Uterus (tissue), 3 donors: ENCODE measurements at regions not wholly inside any gene's neighbourhood (a gene's known extent, or its start where the extent isn't known, plus 50 kb on each side); places are given as distances from the start of the nearest gene placed in this dataset.

Experiments
- DNase-seq, 2 donors: peaks; one replicate each; pipeline ENCODE4 v3.0.0-alpha.2; 2019 to 2020
- H3K27ac ChIP-seq, 2 donors: fragments of 200-600 bp; sonication (generic); 1 replicate in 1 of 2; 2 replicates in 1 of 2; pipeline ENCODE4 v1.5.1; 2016 to 2018
- H3K27me3 ChIP-seq, 2 donors: fragments of 200-600 bp; sonication (generic); one replicate each; pipeline ENCODE4 v1.5.1; 2018 to 2019; ENCODE audit warnings: control low read depth in 1 of 2
- H3K36me3 ChIP-seq, 2 donors: fragments of 200-600 bp; sonication (generic); one replicate each; pipeline ENCODE4 v1.5.1; 2019; ENCODE audit warnings: control low read depth in 1 of 2
- H3K4me1 ChIP-seq, 2 donors: fragments of 200-600 bp; sonication (generic); one replicate each; pipeline ENCODE4 v1.5.1; 2018 to 2019; ENCODE audit warnings: control low read depth in 1 of 2
- H3K4me3 ChIP-seq, 2 donors: fragments of 200-600 bp; sonication (generic); 1 replicate in 1 of 2; 2 replicates in 1 of 2; pipeline ENCODE4 v1.5.1; 2018 to 2019; ENCODE audit warnings: mild to moderate bottlenecking in 1 of 2
- H3K9me3 ChIP-seq, 2 donors: fragments of 200-600 bp; sonication (generic); one replicate each; pipeline ENCODE4 v1.5.1; 2019; ENCODE audit warnings: control low read depth in 1 of 2
- POLR2A ChIP-seq, 2 donors: fragments of 450-650 bp; IDR thresholded peaks; one replicate each; pipeline ENCODE4 v1.6.1; 2016; ENCODE audit warnings: antibody characterized with exemption in 2 of 2, mild to moderate bottlenecking in 1 of 2, moderate library complexity in 1 of 2
- intact Hi-C: fragments of 100-400 bp; cut with DNase I; formaldehyde crosslinking; loops from one replicate; pipeline ENCODE4 v1.15.1; 2023; ENCODE audit warnings: low total_unique reads
- TF ChIP-seq, protein P1 (sequence below), 4 experiments: fragments of 200-600 bp in 2 of 4; fragments of 450-650 bp in 2 of 4; sonication (generic) in 2 of 4; IDR thresholded peaks; one replicate each; pipeline ENCODE4 v1.5.1; 2016 to 2019; ENCODE audit warnings: antibody characterized with exemption in 4 of 4, mild to moderate bottlenecking in 2 of 4, moderate library complexity in 1 of 4
- donor health status: DM: yes; HTN: yes; CAD: no.

GRCh38 chr20:56831795-56832194 lies 202.7 kb downstream of the TFAP2C start:
- no peak for DNase-seq
- Histone ChIP-seq H3K27ac (no peak overlapping the region), H3K9me3 (no peaks in the 10 kb centered on the region), H3K4me1 (peaks cover 0 to 4% of the 10 kb centered on the region in 2 donors), H3K27me3 (no peaks in the 10 kb centered on the region), H3K36me3 (no peaks in the 10 kb centered on the region), H3K4me3 (no peak overlapping the region)
- TF ChIP-seq, protein P1, sequence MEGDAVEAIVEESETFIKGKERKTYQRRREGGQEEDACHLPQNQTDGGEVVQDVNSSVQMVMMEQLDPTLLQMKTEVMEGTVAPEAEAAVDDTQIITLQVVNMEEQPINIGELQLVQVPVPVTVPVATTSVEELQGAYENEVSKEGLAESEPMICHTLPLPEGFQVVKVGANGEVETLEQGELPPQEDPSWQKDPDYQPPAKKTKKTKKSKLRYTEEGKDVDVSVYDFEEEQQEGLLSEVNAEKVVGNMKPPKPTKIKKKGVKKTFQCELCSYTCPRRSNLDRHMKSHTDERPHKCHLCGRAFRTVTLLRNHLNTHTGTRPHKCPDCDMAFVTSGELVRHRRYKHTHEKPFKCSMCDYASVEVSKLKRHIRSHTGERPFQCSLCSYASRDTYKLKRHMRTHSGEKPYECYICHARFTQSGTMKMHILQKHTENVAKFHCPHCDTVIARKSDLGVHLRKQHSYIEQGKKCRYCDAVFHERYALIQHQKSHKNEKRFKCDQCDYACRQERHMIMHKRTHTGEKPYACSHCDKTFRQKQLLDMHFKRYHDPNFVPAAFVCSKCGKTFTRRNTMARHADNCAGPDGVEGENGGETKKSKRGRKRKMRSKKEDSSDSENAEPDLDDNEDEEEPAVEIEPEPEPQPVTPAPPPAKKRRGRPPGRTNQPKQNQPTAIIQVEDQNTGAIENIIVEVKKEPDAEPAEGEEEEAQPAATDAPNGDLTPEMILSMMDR (IDR thresholded peaks at IDR 0.05), result no peak
- TF ChIP-seq POLR2A (IDR thresholded peaks at IDR 0.05), result no peak
- intact Hi-C loops, result no loop called here

GRCh38 chr20:56833427-56833826 lies 204.3 kb downstream of the TFAP2C start:
- intact Hi-C loops, result no loop called here
- no peaks in the 10 kb centered on the region for H3K36me3 ChIP-seq
- TF ChIP-seq, protein P1 (IDR thresholded peaks at IDR 0.05), result no peak
- TF ChIP-seq POLR2A (IDR thresholded peaks at IDR 0.05), result no peak
- H3K27ac ChIP-seq, result no peak overlapping the region
- H3K4me3 ChIP-seq, result no peak overlapping the region
- H3K27me3 ChIP-seq, result no peaks in the 10 kb centered on the region
- H3K9me3 ChIP-seq, result no peaks in the 10 kb centered on the region
- DNase-seq, result no peak
- no peaks in the 10 kb centered on the region for H3K4me1 ChIP-seq

DNA sequence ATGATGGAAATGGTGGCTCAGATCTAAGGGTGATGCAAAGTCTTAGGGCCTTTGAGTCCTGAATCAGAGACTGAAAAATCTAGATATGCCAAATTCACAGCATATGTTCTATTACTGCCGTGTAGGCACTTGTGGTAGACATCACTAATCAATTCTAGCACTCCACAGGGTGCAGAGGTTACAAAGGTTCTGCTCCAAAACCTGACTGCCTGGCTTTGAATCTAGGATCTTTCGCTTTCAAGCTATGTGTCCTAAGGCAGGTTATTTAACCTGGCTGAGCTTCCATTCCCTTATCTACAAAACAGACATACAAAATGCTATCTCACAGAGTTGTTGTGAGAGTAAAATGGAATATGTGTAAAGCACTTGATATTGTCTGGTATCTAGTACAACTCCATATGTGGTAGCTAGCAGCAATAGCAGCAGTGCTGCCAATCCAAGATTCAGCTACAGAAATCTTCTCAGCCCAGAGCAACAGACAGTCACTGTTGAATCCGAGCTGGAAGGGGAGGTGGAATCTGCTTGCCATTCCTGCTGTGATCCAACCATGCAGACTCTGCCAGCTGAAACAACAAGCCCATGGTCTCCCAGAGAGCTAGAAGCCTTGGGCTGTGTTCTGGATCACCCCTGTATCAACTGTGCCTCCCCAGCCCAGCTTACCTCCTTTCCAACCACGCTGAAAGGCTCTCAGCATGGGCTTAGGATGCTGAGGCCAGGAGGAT lies 206.9 kb downstream of the TFAP2C start:
- H3K4me1 ChIP-seq, result no peaks in the 10 kb centered on the region
- H3K27ac ChIP-seq, result no peak overlapping the region
- H3K36me3 ChIP-seq, result no peaks in the 10 kb centered on the region
- intact Hi-C loops, result no loop called here
- no peaks in the 10 kb centered on the region for H3K9me3 ChIP-seq
- no peak overlapping the region for H3K4me3 ChIP-seq
- H3K27me3 ChIP-seq, result no peaks in the 10 kb centered on the region
- TF ChIP-seq POLR2A (IDR thresholded peaks at IDR 0.05), result no peak
- TF ChIP-seq, protein P1 (IDR thresholded peaks at IDR 0.05), result no peak
- DNase-seq, result no peak

- Histone ChIP-seq H3K27me3 (no peaks in the 10 kb centered on the region), H3K27ac (no peak overlapping the region), H3K36me3 (no peaks in the 10 kb centered on the region), H3K4me3 (no peak overlapping the region), H3K4me1 (no peaks in the 10 kb centered on the region), H3K9me3 (no peaks in the 10 kb centered on the region)
- TF ChIP-seq, protein P1 (IDR thresholded peaks at IDR 0.05), result no peak
- TF ChIP-seq POLR2A (IDR thresholded peaks at IDR 0.05), result no peak
- no peak for DNase-seq
- intact Hi-C loops, result no loop called here
Measured at GRCh38 chr20:56839222-56839621, 210.1 kb downstream of the TFAP2C start.

DNA sequence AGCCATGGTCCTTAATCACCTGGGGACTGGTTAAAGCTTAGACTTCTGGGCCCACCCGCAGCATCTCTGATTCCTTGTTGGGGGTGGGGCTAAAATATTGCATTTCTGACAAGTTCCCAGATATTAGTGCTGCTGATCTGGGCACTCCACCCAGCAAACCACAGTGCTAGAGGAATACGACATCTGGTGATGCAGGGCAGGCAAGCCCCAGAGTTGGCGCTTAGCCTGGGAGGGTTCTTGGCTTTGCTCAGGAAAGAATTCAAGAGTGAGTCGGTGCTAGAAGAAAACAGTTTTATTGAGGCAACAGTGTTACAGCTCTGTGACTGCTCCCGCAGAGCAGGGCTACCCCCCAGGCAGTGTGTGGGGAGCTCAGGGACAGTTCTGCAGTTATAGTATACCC lies 210.7 kb downstream of the TFAP2C start:
- H3K9me3 ChIP-seq, result no peaks in the 10 kb centered on the region
- H3K36me3 ChIP-seq, result no peaks in the 10 kb centered on the region
- intact Hi-C loops, result no loop called here
- H3K27me3 ChIP-seq, result no peaks in the 10 kb centered on the region
- H3K4me1 ChIP-seq, result no peaks in the 10 kb centered on the region
- H3K4me3 ChIP-seq, result no peak overlapping the region
- no peak overlapping the region for H3K27ac ChIP-seq
- TF ChIP-seq, protein P1 (IDR thresholded peaks at IDR 0.05), result no peak
- no peak for TF ChIP-seq POLR2A (IDR thresholded peaks at IDR 0.05)
- no peak for DNase-seq
